Retinal pigment epithelial cell (primary cell): ENCODE measurements at regions not wholly inside any gene's neighbourhood (a gene's known extent, or its start where the extent isn't known, plus 50 kb on each side); places are given as distances from the start of the nearest gene placed in this dataset.

Source experiments
- DNase-seq: peaks from one replicate; pipeline ENCODE4 v3.0.0-alpha.2; 2010; ENCODE audit warnings: low read depth
- H3K4me3 ChIP-seq: 2 replicates; pipeline ENCODE4 v1.5.1; 2011; ENCODE audit warnings: mild to moderate bottlenecking, low read length, control low read depth, moderate library complexity
- TF ChIP-seq, protein P1 (sequence below): conservative IDR thresholded peaks from 2 replicates; pipeline ENCODE4 v1.5.1; 2011; ENCODE audit warnings: low read depth, low read length, control low read depth, inconsistent platforms

DNA sequence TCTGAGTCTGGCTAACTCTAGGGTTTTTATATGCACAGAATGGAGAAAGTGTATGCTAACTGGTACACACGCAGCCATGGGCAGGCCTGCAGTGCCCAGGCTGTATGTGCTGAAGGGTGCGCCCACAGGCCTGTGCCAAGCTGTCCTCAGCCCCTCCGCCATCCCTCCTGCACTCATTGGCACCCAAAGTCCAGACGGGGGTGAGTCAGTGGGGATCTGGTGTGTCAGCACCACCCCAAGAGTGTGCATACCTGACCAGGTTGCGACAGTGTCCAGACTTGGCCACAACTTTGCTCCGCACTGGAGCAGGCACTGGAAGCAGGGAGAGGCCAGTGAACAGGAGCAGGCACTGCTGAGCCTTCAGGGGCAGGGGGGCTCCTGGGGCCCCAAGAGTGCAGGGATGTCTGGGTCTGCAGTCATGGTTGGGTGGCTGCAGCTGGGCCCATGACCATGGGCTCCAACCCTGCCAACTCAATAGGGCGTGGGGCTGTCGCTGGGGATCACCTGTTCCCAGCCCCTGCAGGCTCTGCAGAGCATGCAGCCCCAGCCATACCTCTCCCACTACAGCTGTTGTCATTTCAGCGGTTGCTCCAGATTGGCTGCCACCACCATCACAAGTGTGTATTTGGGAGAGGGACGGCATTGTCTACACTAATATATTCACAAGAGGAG is 717.8 kb downstream of the EPHA7 start:
- DNase-seq, result no peak
- TF ChIP-seq, protein P1, sequence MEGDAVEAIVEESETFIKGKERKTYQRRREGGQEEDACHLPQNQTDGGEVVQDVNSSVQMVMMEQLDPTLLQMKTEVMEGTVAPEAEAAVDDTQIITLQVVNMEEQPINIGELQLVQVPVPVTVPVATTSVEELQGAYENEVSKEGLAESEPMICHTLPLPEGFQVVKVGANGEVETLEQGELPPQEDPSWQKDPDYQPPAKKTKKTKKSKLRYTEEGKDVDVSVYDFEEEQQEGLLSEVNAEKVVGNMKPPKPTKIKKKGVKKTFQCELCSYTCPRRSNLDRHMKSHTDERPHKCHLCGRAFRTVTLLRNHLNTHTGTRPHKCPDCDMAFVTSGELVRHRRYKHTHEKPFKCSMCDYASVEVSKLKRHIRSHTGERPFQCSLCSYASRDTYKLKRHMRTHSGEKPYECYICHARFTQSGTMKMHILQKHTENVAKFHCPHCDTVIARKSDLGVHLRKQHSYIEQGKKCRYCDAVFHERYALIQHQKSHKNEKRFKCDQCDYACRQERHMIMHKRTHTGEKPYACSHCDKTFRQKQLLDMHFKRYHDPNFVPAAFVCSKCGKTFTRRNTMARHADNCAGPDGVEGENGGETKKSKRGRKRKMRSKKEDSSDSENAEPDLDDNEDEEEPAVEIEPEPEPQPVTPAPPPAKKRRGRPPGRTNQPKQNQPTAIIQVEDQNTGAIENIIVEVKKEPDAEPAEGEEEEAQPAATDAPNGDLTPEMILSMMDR, result no peak
- H3K4me3 ChIP-seq, result no peak overlapping the region

DNA sequence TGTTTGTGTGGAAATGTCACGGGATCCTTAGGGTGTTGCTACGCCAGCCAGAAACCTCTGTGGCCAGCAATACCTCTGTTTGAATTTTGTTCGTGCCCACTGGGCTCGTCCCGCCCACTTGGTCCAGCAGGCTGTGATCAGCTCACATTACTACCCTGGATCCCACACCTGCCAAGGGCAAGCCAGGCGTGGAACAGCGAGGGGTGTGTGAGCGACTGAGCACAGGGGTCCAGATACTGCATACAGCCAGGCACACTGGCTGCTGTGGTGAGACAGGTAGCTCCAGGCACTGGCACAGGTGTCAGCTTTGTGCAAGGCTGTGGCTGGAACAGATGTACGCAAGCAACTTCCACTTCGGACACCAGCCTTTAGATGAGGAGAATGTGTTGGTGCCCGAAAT is 718.9 kb downstream of the EPHA7 start:
- H3K4me3 ChIP-seq, result no peak overlapping the region
- TF ChIP-seq, protein P1, result no peak
- DNase-seq, result no peak

DNA sequence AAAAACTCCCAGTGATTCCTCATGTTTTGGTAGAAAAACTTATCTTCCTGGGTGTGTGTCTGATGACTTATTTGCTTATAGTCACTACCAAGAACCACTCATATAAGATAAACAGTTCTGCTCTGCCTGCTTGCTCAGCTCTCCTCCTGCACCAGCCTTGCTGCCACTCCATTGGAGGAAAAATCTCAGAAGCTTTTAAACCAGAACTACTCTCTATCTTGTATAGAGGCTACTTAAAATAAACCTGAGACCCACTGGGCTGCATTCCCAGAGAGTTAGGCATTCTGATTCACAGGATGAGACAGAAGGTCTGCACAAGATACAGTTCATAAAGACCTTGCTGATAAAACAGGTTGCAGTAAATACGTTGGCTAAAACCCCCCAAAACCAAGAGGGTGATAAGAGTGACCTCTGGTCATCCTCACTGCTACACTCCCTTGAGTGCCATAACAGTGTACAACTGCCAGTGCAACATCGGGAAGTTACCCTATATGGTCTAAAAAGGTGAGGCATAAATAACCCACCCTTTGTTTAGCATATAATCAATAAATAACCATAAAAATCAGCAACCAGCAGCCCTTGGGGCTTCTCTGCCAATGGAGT is 728.3 kb downstream of the EPHA7 start:
- TF ChIP-seq, protein P1, result no peak
- H3K4me3 ChIP-seq, result no peak overlapping the region
- no peak for DNase-seq

DNA sequence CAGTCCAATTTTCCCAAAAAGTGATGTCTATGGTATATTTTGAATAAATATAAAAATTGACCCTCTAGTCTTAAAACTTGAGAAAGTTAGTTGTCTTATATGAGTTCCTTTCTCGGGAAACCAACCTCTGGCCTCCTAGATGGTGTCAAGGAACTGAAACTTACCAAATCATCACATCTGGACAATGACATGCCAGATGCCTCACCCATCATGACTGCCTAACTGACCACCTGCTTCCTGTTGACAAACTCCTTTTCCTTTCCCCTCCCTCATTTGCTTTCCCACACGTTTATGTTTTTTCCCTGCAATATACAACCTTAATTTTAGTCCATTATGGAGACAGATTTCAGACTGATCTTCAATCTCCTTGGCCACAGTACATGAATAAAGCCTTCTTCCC is 731.0 kb downstream of the EPHA7 start:
- no peak for DNase-seq
- TF ChIP-seq, protein P1, result no peak
- no peak overlapping the region for H3K4me3 ChIP-seq

DNA sequence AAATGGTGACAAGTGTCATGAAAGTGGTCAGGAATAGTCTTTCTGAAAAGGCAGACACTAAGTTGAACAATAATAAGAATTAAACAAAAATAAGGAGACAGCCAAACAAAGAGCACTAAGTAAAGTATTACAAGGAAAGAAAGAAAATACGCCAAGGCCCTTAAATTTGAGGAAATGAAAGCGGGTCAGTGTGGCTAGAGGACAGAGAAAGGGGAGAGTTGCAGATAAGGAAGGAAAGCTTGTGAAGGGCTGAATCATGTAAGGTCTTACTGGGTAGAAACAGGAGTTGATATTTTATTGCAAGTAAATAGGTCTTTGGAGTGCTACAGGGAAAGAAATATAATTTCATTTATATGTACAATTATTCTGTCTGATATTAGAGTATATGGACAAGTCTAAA is 732.1 kb downstream of the EPHA7 start:
- DNase-seq, result no peak
- TF ChIP-seq, protein P1, result no peak
- H3K4me3 ChIP-seq, result no peak overlapping the region

DNA sequence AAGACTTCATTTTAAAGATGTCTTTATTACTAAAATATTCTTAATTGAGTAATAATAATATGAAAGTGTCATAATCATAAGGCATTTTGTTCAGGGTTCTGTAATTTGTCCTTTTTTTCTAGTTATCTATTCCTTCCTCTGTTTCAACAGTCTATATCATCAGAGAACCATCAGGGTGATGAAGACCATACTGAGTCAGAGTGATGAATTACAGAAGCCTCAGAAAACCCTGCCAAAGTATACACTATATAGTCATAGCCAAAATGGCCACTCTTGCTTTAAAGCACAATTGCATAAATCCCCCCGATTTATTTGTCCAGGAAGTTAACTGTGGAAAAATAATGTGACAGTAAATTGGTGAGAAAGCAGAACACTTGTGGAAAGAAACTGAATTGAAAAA is 735.0 kb downstream of the EPHA7 start:
- no peak overlapping the region for H3K4me3 ChIP-seq
- no peak for DNase-seq
- TF ChIP-seq, protein P1, result no peak

DNA sequence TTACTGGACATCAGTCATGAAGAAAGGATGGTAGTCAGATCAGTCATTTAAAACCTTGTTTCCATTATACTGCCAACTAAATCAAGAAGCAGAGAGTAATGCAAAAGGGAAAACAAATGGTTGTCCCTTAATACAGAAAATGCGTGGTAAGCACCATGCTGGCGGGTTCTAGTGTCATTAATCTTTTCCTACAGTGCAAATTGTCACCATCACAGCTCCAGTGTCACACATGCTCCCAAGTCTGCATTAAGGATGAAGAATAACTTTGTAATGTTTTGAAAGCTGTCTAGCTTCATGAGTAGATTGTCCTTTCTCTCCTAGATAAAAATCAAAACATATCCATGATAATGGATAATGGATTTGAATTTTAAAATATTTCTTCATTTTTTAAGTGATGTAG is 735.6 kb downstream of the EPHA7 start:
- no peak for DNase-seq
- TF ChIP-seq, protein P1, result no peak
- H3K4me3 ChIP-seq, result no peak overlapping the region
